H1 (cell line): ENCODE measurements at regions not wholly inside any gene's neighbourhood (a gene's known extent, or its start where the extent isn't known, plus 50 kb on each side); places are given as distances from the start of the nearest gene placed in this dataset.

Source experiments
- CTCF ChIA-PET: fragments of 300-600 bp; sonication (Branson Sonifier 250); formaldehyde crosslinking; loops from one replicate; lab custom pipeline; 2021; ENCODE audit not compliant: partially characterized antibody; lab: Charles Lee
- POLR2A ChIA-PET: fragments of 300-600 bp; sonication (Branson Sonifier 250); formaldehyde crosslinking; loops from one replicate; lab custom pipeline; 2021; ENCODE audit warnings: inconsistent platforms; ENCODE audit not compliant: partially characterized antibody; lab: Charles Lee
- DNase-seq, 2 experiments: peaks; one replicate each; pipeline versions ENCODE4 v3.0.0 to v3.0.0-alpha.2; 2010 to 2022; ENCODE audit warnings: low spot score in 2 of 2, low read depth in 1 of 2, mixed read lengths in 1 of 2
- FAIRE-seq: peaks from 2 replicates; lab custom pipeline; 2011; peaks lifted over from hg19 to GRCh38; lab: Jason Lieb, UNC
- H2AFZ ChIP-seq: 2 replicates; pipeline ENCODE4 v1.8.1; 2012; ENCODE audit warnings: low read length, inconsistent platforms
- H2AK5ac ChIP-seq: 2 replicates; pipeline ENCODE4 v1.6.1; 2013; ENCODE audit warnings: low read depth, low read length
- H2BK120ac ChIP-seq: replicated peaks from 2 replicates; pipeline ENCODE3; 2013; ENCODE audit warnings: low read depth, low read length, inconsistent platforms
- H2BK12ac ChIP-seq: 2 replicates; pipeline ENCODE4 v1.6.1; 2013; ENCODE audit warnings: low read depth, low read length
- H2BK15ac ChIP-seq: 2 replicates; pipeline ENCODE4 v1.6.1; 2013; ENCODE audit warnings: low read length
- H2BK20ac ChIP-seq: 2 replicates; pipeline ENCODE4 v1.6.1; 2013; ENCODE audit warnings: low read length
- H2BK5ac ChIP-seq: 2 replicates; pipeline ENCODE4 v1.6.1; 2013; ENCODE audit warnings: low read depth, low read length
- H3K14ac ChIP-seq: 2 replicates; pipeline ENCODE4 v1.6.1; 2013; ENCODE audit warnings: inconsistent platforms; ENCODE audit not compliant: insufficient read length
- H3K18ac ChIP-seq: 2 replicates; pipeline ENCODE4 v1.6.1; 2013; ENCODE audit warnings: low read length; ENCODE audit errors: extremely low read depth
- H3K23ac ChIP-seq: 2 replicates; pipeline ENCODE4 v1.6.1; 2013; ENCODE audit warnings: inconsistent platforms; ENCODE audit not compliant: insufficient read length
- H3K23me2 ChIP-seq: 2 replicates; pipeline ENCODE4 v1.6.1; 2013; ENCODE audit warnings: low read depth, low read length
- H3K27ac ChIP-seq: 2 replicates; pipeline ENCODE4 v1.6.1; 2011; ENCODE audit warnings: low read depth, low read length, inconsistent platforms
- H3K27me3 ChIP-seq, 4 experiments: replicated peaks in 1 of 4; 1 replicate in 1 of 4; 2 replicates in 3 of 4; pipeline versions ENCODE4 v1.6.1 to v1.8.1; 2011 to 2013; ENCODE audit warnings: low read length in 3 of 4, mild to moderate bottlenecking in 3 of 4, inconsistent platforms in 2 of 4, mixed read lengths in 2 of 4, moderate library complexity in 1 of 4; ENCODE audit not compliant: control insufficient read depth in 3 of 4, insufficient read depth in 3 of 4; ENCODE audit errors: extremely low read depth in 1 of 4
- H3K36me3 ChIP-seq, 4 experiments: 2 replicates each; pipeline versions ENCODE4 v1.6.1 to v1.8.1; 2011 to 2013; ENCODE audit warnings: mild to moderate bottlenecking in 4 of 4, low read length in 3 of 4, moderate library complexity in 2 of 4, control low read depth in 1 of 4, inconsistent platforms in 1 of 4; ENCODE audit not compliant: insufficient read depth in 4 of 4, control insufficient read depth in 2 of 4
- H3K4ac ChIP-seq: replicated peaks from 2 replicates; pipeline ENCODE3; 2013; ENCODE audit warnings: low read length, low read depth, mixed read lengths, inconsistent platforms; ENCODE audit not compliant: insufficient read length
- H3K4me1 ChIP-seq, 4 experiments: replicated peaks in 1 of 4; 1 replicate in 1 of 4; 2 replicates in 3 of 4; pipeline versions ENCODE4 v1.6.1 to v1.8.1; 2011 to 2013; ENCODE audit warnings: low read length in 3 of 4, inconsistent platforms in 2 of 4, mixed read lengths in 1 of 4; ENCODE audit not compliant: insufficient read depth in 4 of 4, control insufficient read depth in 3 of 4
- H3K4me2 ChIP-seq, 2 experiments: 2 replicates each; pipeline versions ENCODE4 v1.6.1 to v1.8.1; 2011 to 2013; ENCODE audit warnings: low read depth in 2 of 2, low read length in 2 of 2, control low read depth in 1 of 2, inconsistent platforms in 1 of 2, mild to moderate bottlenecking in 1 of 2; ENCODE audit not compliant: insufficient read depth in 1 of 2
- H3K4me3 ChIP-seq, 4 experiments: fragments of 200-600, 300-600 bp in 1 of 4; sonication (generic), shearing (Covaris generic), sonication (Bioruptor Twin) in 1 of 4; 2 replicates each; pipeline versions ENCODE4 v1.5.1 to v1.8.1; 2011 to 2016; ENCODE audit warnings: low read length in 4 of 4, low read depth in 3 of 4, control low read depth in 2 of 4, inconsistent platforms in 2 of 4, mild to moderate bottlenecking in 2 of 4, mixed read lengths in 1 of 4, moderate library complexity in 1 of 4; ENCODE audit not compliant: insufficient read depth in 2 of 4; ENCODE audit errors: extremely low read depth in 1 of 4
- H3K56ac ChIP-seq: replicated peaks from 2 replicates; pipeline ENCODE3; 2013; ENCODE audit warnings: low read depth, mild to moderate bottlenecking, mixed read lengths, low read length, inconsistent platforms; ENCODE audit not compliant: insufficient read length
- H3K79me1 ChIP-seq: 2 replicates; pipeline ENCODE4 v1.6.1; 2013; ENCODE audit warnings: low read depth, low read length, control low read depth
- H3K79me2 ChIP-seq, 2 experiments: 2 replicates each; pipeline versions ENCODE4 v1.6.1 to v1.8.1; 2012 to 2013; ENCODE audit warnings: low read length in 2 of 2, mild to moderate bottlenecking in 2 of 2, inconsistent platforms in 1 of 2; ENCODE audit not compliant: insufficient read depth in 2 of 2, control insufficient read depth in 1 of 2
- H3K9ac ChIP-seq, 4 experiments: replicated peaks in 1 of 4; 1 replicate in 1 of 4; 2 replicates in 3 of 4; pipeline versions ENCODE4 v1.6.1 to v1.8.1; 2011 to 2013; ENCODE audit warnings: low read depth in 3 of 4, low read length in 3 of 4, control low read depth in 2 of 4, mild to moderate bottlenecking in 2 of 4, moderate library complexity in 2 of 4, inconsistent platforms in 1 of 4; ENCODE audit errors: extremely low read depth in 1 of 4
- H3K9me3 ChIP-seq, 2 experiments: 2 replicates each; pipeline versions ENCODE4 v1.6.1 to v1.8.1; 2012 to 2013; ENCODE audit warnings: mild to moderate bottlenecking in 2 of 2, moderate library complexity in 2 of 2, control low read depth in 1 of 2, inconsistent platforms in 1 of 2, low read depth in 1 of 2, low read length in 1 of 2, mixed read lengths in 1 of 2; ENCODE audit not compliant: insufficient read depth in 2 of 2
- H4K20me1 ChIP-seq, 2 experiments: replicated peaks in 1 of 2; 2 replicates each; pipeline versions ENCODE3 to v1.8.1; 2011 to 2013; ENCODE audit warnings: inconsistent platforms in 2 of 2, low read length in 2 of 2, mild to moderate bottlenecking in 1 of 2; ENCODE audit not compliant: insufficient read depth in 2 of 2, control insufficient read depth in 1 of 2
- H4K5ac ChIP-seq: 2 replicates; pipeline ENCODE4 v1.6.1; 2013; ENCODE audit warnings: low read length, low read depth, mixed read lengths, inconsistent platforms; ENCODE audit not compliant: insufficient read length
- H4K8ac ChIP-seq: 2 replicates; pipeline ENCODE4 v1.8.0; 2013; ENCODE audit warnings: mild to moderate bottlenecking, moderate library complexity, low read length, inconsistent platforms; ENCODE audit not compliant: insufficient read depth; ENCODE audit errors: extremely low read depth
- H4K91ac ChIP-seq: replicated peaks from 2 replicates; pipeline ENCODE3; 2013; ENCODE audit warnings: low read length, mixed read lengths, inconsistent platforms; ENCODE audit not compliant: insufficient read length
- ATF3 ChIP-seq: IDR thresholded peaks from 2 replicates; pipeline ENCODE4 v1.6.1; 2011; ENCODE audit warnings: low read depth, mild to moderate bottlenecking, low read length; ENCODE audit not compliant: insufficient read depth
- BACH1 ChIP-seq: IDR thresholded peaks from 2 replicates; pipeline ENCODE4 v1.6.1; 2012; ENCODE audit warnings: low read length, improper control_type of control experiment
- EZH2 ChIP-seq: fragments of 200-600 bp; sonication (generic); IDR thresholded peaks from 2 replicates; pipeline ENCODE4 v1.7.1; 2012; ENCODE audit warnings: low read depth, mild to moderate bottlenecking, moderate library complexity, low read length, inconsistent platforms; ENCODE audit not compliant: severe bottlenecking
- POLR2A ChIP-seq, 2 experiments: IDR thresholded peaks; 1 replicate in 1 of 2; 2 replicates in 1 of 2; pipeline ENCODE4 v1.6.1; 2011; ENCODE audit warnings: low read depth in 2 of 2, low read length in 2 of 2, mild to moderate bottlenecking in 2 of 2; ENCODE audit errors: control extremely low read depth in 1 of 2
- RNF2 ChIP-seq: fragments of 200-900, 300-1000 bp; sonication (generic); IDR thresholded peaks from 2 replicates; pipeline ENCODE4 v1.7.1; 2016; ENCODE audit warnings: borderline replicate concordance, low read depth, mild to moderate bottlenecking, antibody characterized with exemption, low read length; ENCODE audit not compliant: poor library complexity, severe bottlenecking; ENCODE audit errors: missing control alignments
- RXRA ChIP-seq: IDR thresholded peaks from 2 replicates; pipeline ENCODE4 v1.6.1; 2011; ENCODE audit warnings: low read depth, mild to moderate bottlenecking, low read length, moderate library complexity; ENCODE audit not compliant: insufficient read depth
- SAP30 ChIP-seq: fragments of 300-600 bp; sonication (generic); IDR thresholded peaks from 2 replicates; pipeline ENCODE4 v1.7.1; 2012; ENCODE audit warnings: low read length, moderate library complexity, mild to moderate bottlenecking, inconsistent platforms; ENCODE audit not compliant: insufficient read depth, insufficient replicate concordance
- TAF1 ChIP-seq: IDR thresholded peaks from 2 replicates; pipeline ENCODE4 v1.6.1; 2011; ENCODE audit warnings: mild to moderate bottlenecking, low read depth, low read length
- TBP ChIP-seq: IDR thresholded peaks from 2 replicates; pipeline ENCODE4 v1.6.1; 2011; ENCODE audit warnings: low read depth, low read length, improper control_type of control experiment
- USF2 ChIP-seq: IDR thresholded peaks from 2 replicates; pipeline ENCODE4 v1.6.1; 2011; ENCODE audit warnings: low read length, improper control_type of control experiment
- ZNF274 ChIP-seq: IDR thresholded peaks from 2 replicates; pipeline ENCODE4 v1.7.0; 2012; ENCODE audit warnings: low read length, borderline replicate concordance; ENCODE audit errors: extremely low read depth
- WGBS, 2 experiments: shearing (Covaris generic) in 1 of 2; methylation state at CpG; one replicate each; pipeline versions ENCODE4 v1.1.6 to v1.1.7; 2013 to 2015; ENCODE audit warnings: low lambda C conversion rate in 2 of 2, mixed read lengths in 2 of 2, inconsistent platforms in 1 of 2, low coverage in 1 of 2, missing lambda C conversion rate in 1 of 2; ENCODE audit not compliant: insufficient replicate concordance in 2 of 2, insufficient coverage in 1 of 2, insufficient read length in 1 of 2; ENCODE audit errors: extremely low coverage in 1 of 2, missing lambda C conversion rate in 1 of 2; 5-methylcytosine and 5-hydroxymethylcytosine counted together

- Histone ChIP-seq H3K4ac (no peak overlapping the region), H4K8ac (no peak overlapping the region), H3K14ac (no peak overlapping the region), H3K27me3 (no peaks in the 10 kb centered on the region; a peak in 2 of 7 replicates), H4K5ac (no peak overlapping the region), H3K4me1 (no peaks in the 10 kb centered on the region), H3K23ac (no peak overlapping the region), H3K79me1 (no peaks in the 10 kb centered on the region), H2BK15ac (no peak overlapping the region), H3K79me2 (no peaks in the 10 kb centered on the region), H3K56ac (no peak overlapping the region), H3K23me2 (no peaks in the 10 kb centered on the region), H4K91ac (no peak overlapping the region), H2BK5ac (no peak overlapping the region), H2BK12ac (no peak overlapping the region), H3K4me3 (no peak overlapping the region), H3K4me2 (no peak overlapping the region), H3K18ac (no peak overlapping the region), H3K9me3 (peaks cover 30 to 43% of the 10 kb centered on the region in 2 experiments), H4K20me1 (no peaks in the 10 kb centered on the region), H3K36me3 (no peaks in the 10 kb centered on the region), H2AFZ (no peak overlapping the region), H2BK20ac (no peak overlapping the region), H3K9ac (no peak overlapping the region), H2BK120ac (no peak overlapping the region), H3K27ac (no peak overlapping the region), H2AK5ac (no peak overlapping the region)
- no peak for DNase-seq
- no peak for FAIRE-seq
- CTCF ChIA-PET, result interaction anchor here (0.7 kb wide), 1 partner anchor 23 kb away, joined by 3 read pairs; no protein-coding TSS in a partner anchor
- 89% methylated on average over 11 of the region's 11 CpGs; no CpG with 5 or more reads in 1 of the 2 experiments for WGBS, 2 experiments
- POLR2A ChIA-PET, result no interaction called here
- TF ChIP-seq USF2 (no peak), TAF1 (no peak), ATF3 (no peak), EZH2 (no peak), BACH1 (no peak), POLR2A (IDR thresholded peaks at IDR 0.05; ENCODE audit: control extremely low read depth in 1 of 2, low read depth in 2 of 2, low read length in 2 of 2) (no peak), RNF2 (no peak), RXRA (no peak), SAP30 (no peak), TBP (no peak), ZNF274 (no peak)
These were observed 65.0 kb upstream of the MOCS1 start for GRCh38 chr6:39999006-39999867.
